HG03045 (cell line): ENCODE measurements at regions not wholly inside any gene's neighbourhood (a gene's known extent, or its start where the extent isn't known, plus 50 kb on each side); places are given as distances from the start of the nearest gene placed in this dataset.

Source experiments
- ATAC-seq: cut with Tn5 transposase; IDR thresholded peaks from one replicate; pipeline ENCODE4 v1.9.1; 2021; ENCODE audit warnings: mild to moderate bottlenecking, moderate library complexity; ENCODE audit not compliant: unreplicated experiment

- ATAC-seq: no peak
Measured at GRCh38 chr4:181957088-181957487, 286.1 kb upstream of the TENM3 start.

GRCh38 chr4:181958446-181958845, 284.8 kb upstream of the TENM3 start:
- no peak for ATAC-seq

- no peak for ATAC-seq
Measured at GRCh38 chr4:181959121-181959520, 284.1 kb upstream of the TENM3 start.

- ATAC-seq: no peak
Measured at GRCh38 chr4:181960384-181960783, 282.8 kb upstream of the TENM3 start.

- ATAC-seq: no peak
Measured at GRCh38 chr4:181962321-181962720, 280.9 kb upstream of the TENM3 start.

- no peak for ATAC-seq
Measured at GRCh38 chr4:181964731-181965130, 278.5 kb upstream of the TENM3 start.

GRCh38 chr4:181966104-181966551, 277.1 kb upstream of the TENM3 start:
- ATAC-seq: no peak

- ATAC-seq: no peak
Measured at GRCh38 chr4:181967401-181967800, 275.8 kb upstream of the TENM3 start.

- ATAC-seq: no peak
Measured at GRCh38 chr4:181968371-181968770, 274.8 kb upstream of the TENM3 start.

- ATAC-seq: no peak
Measured at GRCh38 chr4:181969151-181969550, 274.1 kb upstream of the TENM3 start.

GRCh38 chr4:181970366-181970765, 272.8 kb upstream of the TENM3 start:
- ATAC-seq: no peak

GRCh38 chr4:181971411-181971810, 271.8 kb upstream of the TENM3 start:
- ATAC-seq: peak; percentile 64

- no peak for ATAC-seq
Measured at GRCh38 chr4:181971973-181972372, 271.2 kb upstream of the TENM3 start.

GRCh38 chr4:181976764-181977163, 266.4 kb upstream of the TENM3 start:
- no peak for ATAC-seq

- ATAC-seq: no peak
Measured at GRCh38 chr4:181982437-181982836, 260.8 kb upstream of the TENM3 start.

GRCh38 chr4:181982856-181983255, 260.3 kb upstream of the TENM3 start:
- no peak for ATAC-seq

- ATAC-seq: no peak
Measured at GRCh38 chr4:181987392-181987791, 255.8 kb upstream of the TENM3 start.

- ATAC-seq: no peak
Measured at GRCh38 chr4:181989071-181989470, 254.1 kb upstream of the TENM3 start.

GRCh38 chr4:181991369-181992108, 251.7 kb upstream of the TENM3 start:
- ATAC-seq: no peak

- ATAC-seq: no peak
Measured at GRCh38 chr4:181998398-181999295, 244.6 kb upstream of the TENM3 start.

GRCh38 chr4:182000077-182000476, 243.1 kb upstream of the TENM3 start:
- no peak for ATAC-seq

- no peak for ATAC-seq
Measured at GRCh38 chr4:182010876-182011275, 232.3 kb upstream of the TENM3 start.
